Lower lobe of right lung (tissue), 2 donors: ENCODE measurements at regions not wholly inside any gene's neighbourhood (a gene's known extent, or its start where the extent isn't known, plus 50 kb on each side); places are given as distances from the start of the nearest gene placed in this dataset.
A peak's percentile ranks its signal among the peaks of the same experiment; 100 is the strongest.

Experiments used
- ATAC-seq, 2 donors: fragments of 200-7000 bp; cut with Tn5 transposase; one replicate each; pipeline ENCODE4 v1.9.1; 2020 to 2022; ENCODE audit warnings: mild to moderate bottlenecking in 2 of 2, moderate library complexity in 2 of 2
- DNase-seq: peaks from one replicate; pipeline ENCODE4 v3.0.0-alpha.2; 2020
- H3K27ac ChIP-seq: fragments of 200-600 bp; one replicate; pipeline ENCODE4 v1.8.0; 2022
- H3K27me3 ChIP-seq: fragments of 200-600 bp; one replicate; pipeline ENCODE4 v1.8.0; 2022; ENCODE audit warnings: low read depth
- H3K36me3 ChIP-seq: fragments of 200-600 bp; one replicate; pipeline ENCODE4 v1.8.0; 2022; ENCODE audit warnings: mild to moderate bottlenecking
- H3K4me1 ChIP-seq: fragments of 200-600 bp; one replicate; pipeline ENCODE4 v1.8.0; 2022
- H3K4me3 ChIP-seq: fragments of 200-600 bp; one replicate; pipeline ENCODE4 v1.8.0; 2022; ENCODE audit warnings: mild to moderate bottlenecking
- H3K9me3 ChIP-seq: fragments of 200-600 bp; one replicate; pipeline ENCODE4 v1.8.0; 2022
- CTCF ChIP-seq: fragments of 200-600 bp; IDR thresholded peaks from one replicate; pipeline ENCODE4 v1.8.0; 2022; ENCODE audit warnings: antibody characterized with exemption, mild to moderate bottlenecking
- intact Hi-C: fragments of 100-400 bp; cut with DNase I; formaldehyde crosslinking; loops from one replicate; pipeline ENCODE4 v1.11.0; 2022
- donor health status: DM: no; HTN: yes; CAD: no; lungs with severe emphysema.

DNA sequence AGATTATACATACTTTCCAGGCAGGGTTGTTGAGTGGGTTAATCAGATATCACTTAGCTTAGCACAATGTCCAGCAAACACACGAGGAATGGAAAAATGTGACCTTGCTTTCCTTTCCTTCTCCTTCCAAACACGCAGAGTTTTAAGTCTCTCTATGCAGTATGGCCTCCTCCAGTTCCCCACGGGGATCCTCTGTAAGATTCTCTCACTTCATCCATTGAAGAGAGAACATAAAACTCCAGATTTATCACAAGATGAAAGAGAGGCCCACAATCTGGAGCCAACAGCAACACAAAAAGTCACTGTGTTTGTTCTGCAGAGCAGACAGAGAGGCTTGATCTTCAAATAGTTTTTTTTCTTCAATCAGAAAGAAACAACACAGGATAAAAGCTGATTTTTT is 336.8 kb upstream of the CLNK start:
- Histone ChIP-seq H3K9me3 (no peaks in the 10 kb centered on the region), H3K27ac (no peak overlapping the region), H3K4me1 (no peaks in the 10 kb centered on the region), H3K36me3 (no peaks in the 10 kb centered on the region), H3K27me3 (no peaks in the 10 kb centered on the region), H3K4me3 (no peak overlapping the region)
- ATAC-seq: no peak
- no peak for DNase-seq
- intact Hi-C loops: no loop called here
- no peak for TF ChIP-seq CTCF

DNA sequence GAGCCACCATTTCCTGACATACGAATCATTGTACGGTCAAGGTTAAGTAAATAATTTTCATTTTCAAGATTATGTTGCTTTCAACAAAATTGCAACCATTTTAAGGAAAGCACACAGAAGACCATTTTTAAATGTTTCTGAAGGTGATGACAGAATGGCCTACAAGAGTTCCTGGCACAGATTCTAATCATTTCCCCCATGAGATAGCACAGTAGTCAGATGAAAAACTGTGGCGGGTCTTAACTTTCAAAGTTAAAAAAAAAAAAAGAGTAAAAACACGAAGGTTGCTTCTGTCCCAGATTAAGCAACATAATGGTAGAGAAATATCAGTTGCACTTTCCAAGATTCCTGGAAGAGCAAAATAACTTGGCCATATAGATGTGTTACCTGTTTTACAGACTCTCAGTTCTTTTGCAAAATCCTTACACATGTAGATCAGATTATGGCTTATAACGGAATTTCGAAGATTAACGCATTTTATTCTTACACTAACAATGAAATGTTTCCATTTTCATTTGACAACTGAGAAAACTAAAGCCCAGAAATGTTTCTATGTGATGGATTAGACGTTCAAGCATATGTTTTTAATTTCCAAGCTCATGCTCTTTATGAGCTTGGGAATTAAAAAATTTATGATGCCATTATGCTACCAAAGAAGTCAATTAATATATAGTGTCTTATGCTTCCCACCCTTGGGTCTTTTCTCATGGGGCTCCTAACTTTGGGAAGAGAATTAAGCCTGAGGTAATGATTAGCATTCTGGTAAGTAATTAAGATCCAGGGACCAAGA is 335.1 kb upstream of the CLNK start:
- no peak for DNase-seq
- ATAC-seq: no peak
- no peaks in the 10 kb centered on the region for H3K4me1 ChIP-seq
- H3K27me3 ChIP-seq: no peaks in the 10 kb centered on the region
- intact Hi-C loops: no loop called here
- no peaks in the 10 kb centered on the region for H3K36me3 ChIP-seq
- no peaks in the 10 kb centered on the region for H3K9me3 ChIP-seq
- no peak for TF ChIP-seq CTCF
- no peak overlapping the region for H3K4me3 ChIP-seq
- H3K27ac ChIP-seq: no peak overlapping the region

- no peak for TF ChIP-seq CTCF
- no peak for ATAC-seq
- Histone ChIP-seq H3K4me3 (no peak overlapping the region), H3K36me3 (no peaks in the 10 kb centered on the region), H3K27me3 (no peaks in the 10 kb centered on the region), H3K4me1 (no peaks in the 10 kb centered on the region), H3K9me3 (no peaks in the 10 kb centered on the region), H3K27ac (no peak overlapping the region)
- no peak for DNase-seq
- intact Hi-C loops: no loop called here
Measured at GRCh38 chr4:11014199-11014598, 329.6 kb upstream of the CLNK start.

DNA sequence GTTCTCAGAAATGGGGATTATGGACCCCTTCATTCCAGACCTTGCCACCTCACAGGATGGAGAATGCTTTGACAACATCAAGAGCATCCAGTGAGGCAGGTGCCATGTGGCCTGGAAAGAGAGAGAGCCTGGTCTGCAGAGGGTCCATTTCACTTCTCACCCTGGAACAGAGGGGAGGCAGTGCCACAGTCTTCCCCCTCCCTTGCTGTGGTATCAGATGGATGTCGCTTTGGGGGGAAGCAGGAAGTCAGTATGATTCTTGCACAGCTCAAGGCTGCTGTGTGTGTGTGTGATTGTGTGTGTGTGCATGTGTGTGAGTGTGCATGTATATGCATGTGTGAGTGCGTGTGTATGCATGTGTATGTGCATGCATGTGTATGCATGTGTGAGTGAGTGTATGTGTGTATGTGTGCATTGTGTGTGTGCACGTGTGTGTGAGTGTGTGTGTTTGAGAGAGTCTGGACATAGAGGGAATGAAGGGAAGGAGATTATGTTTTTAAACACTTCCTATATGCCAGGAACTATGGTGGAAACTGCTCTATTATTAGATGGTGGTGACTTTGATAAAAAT is 328.6 kb upstream of the CLNK start:
- no peak for TF ChIP-seq CTCF
- no peaks in the 10 kb centered on the region for H3K4me1 ChIP-seq
- DNase-seq (no peak), ATAC-seq (no peak)
- no peaks in the 10 kb centered on the region for H3K9me3 ChIP-seq
- H3K27me3 ChIP-seq: no peaks in the 10 kb centered on the region
- intact Hi-C loops: no loop called here
- no peaks in the 10 kb centered on the region for H3K36me3 ChIP-seq
- H3K27ac ChIP-seq: no peak overlapping the region
- no peak overlapping the region for H3K4me3 ChIP-seq

- Histone ChIP-seq H3K36me3 (no peaks in the 10 kb centered on the region), H3K9me3 (no peaks in the 10 kb centered on the region), H3K27ac (no peak overlapping the region), H3K4me3 (no peak overlapping the region), H3K27me3 (no peaks in the 10 kb centered on the region), H3K4me1 (no peaks in the 10 kb centered on the region)
- DNase-seq (no peak), ATAC-seq (peak; percentile 48 to 77)
- intact Hi-C loops: no loop called here
- no peak for TF ChIP-seq CTCF
Measured at GRCh38 chr4:11011249-11011648, 326.7 kb upstream of the CLNK start.
